CD4-positive, alpha-beta T cell (primary cell): ENCODE measurements at regions not wholly inside any gene's neighbourhood (a gene's known extent, or its start where the extent isn't known, plus 50 kb on each side); places are given as distances from the start of the nearest gene placed in this dataset.

Experiments
- ATAC-seq: fragments of 200-7000 bp; cut with Tn5 transposase; one replicate; pipeline ENCODE4 v1.10.0; 2022; ENCODE audit warnings: mild to moderate bottlenecking; ENCODE audit not compliant: poor library complexity
- CTCF ChIA-PET: fragments of 350-600 bp; sonication (Branson Sonifier 250); formaldehyde crosslinking; loops from one replicate; lab custom pipeline; 2021; ENCODE audit warnings: antibody characterized with exemption, inconsistent platforms; lab: Charles Lee
- POLR2A ChIA-PET: fragments of 350-600 bp; sonication (Branson Sonifier 250); formaldehyde crosslinking; loops from one replicate; lab custom pipeline; 2021; ENCODE audit warnings: antibody characterized with exemption, inconsistent platforms; lab: Charles Lee
- DNase-seq, 14 experiments: peaks; one replicate each; pipeline ENCODE4 v3.0.0-alpha.2; 2013 to 2020; ENCODE audit warnings: mixed read lengths in 2 of 14
- H3K27ac ChIP-seq, 2 donors: one replicate each; pipeline versions ENCODE4 v1.5.1 to v1.7.0; 2013; ENCODE audit warnings: low read length in 2 of 2, low read depth in 1 of 2, mild to moderate bottlenecking in 1 of 2
- H3K27me3 ChIP-seq, 2 experiments: 1 replicate in 1 of 2; 2 replicates in 1 of 2; pipeline versions ENCODE4 v1.6.1 to v1.7.0; 2013; ENCODE audit warnings: low read length in 2 of 2, control low read depth in 1 of 2, mild to moderate bottlenecking in 1 of 2, moderate library complexity in 1 of 2; ENCODE audit not compliant: insufficient read depth in 2 of 2, control insufficient read depth in 1 of 2
- H3K36me3 ChIP-seq: one replicate; pipeline ENCODE4 v1.6.1; 2013; ENCODE audit warnings: low read length, control low read depth; ENCODE audit not compliant: insufficient read depth
- H3K4me1 ChIP-seq: one replicate; pipeline ENCODE4 v1.6.1; 2013; ENCODE audit warnings: low read length, control low read depth; ENCODE audit not compliant: insufficient read depth
- H3K4me3 ChIP-seq: one replicate; pipeline ENCODE4 v1.5.1; 2013; ENCODE audit warnings: mild to moderate bottlenecking, low read length, moderate library complexity
- H3K9me3 ChIP-seq, 2 experiments: 1 replicate in 1 of 2; 2 replicates in 1 of 2; pipeline versions ENCODE4 v1.6.1 to v1.7.0; 2013; ENCODE audit warnings: low read length in 2 of 2, mild to moderate bottlenecking in 2 of 2, control low read depth in 1 of 2, moderate library complexity in 1 of 2; ENCODE audit not compliant: control insufficient read depth in 1 of 2, insufficient read depth in 1 of 2
- H3K27ac Mint-ChIP-seq: one replicate; pipeline ENCODE4 v1.8.0; 2020; ENCODE audit warnings: mixed read lengths
- H3K27me3 Mint-ChIP-seq: one replicate; pipeline ENCODE4 v1.8.0; 2021; ENCODE audit warnings: mixed read lengths
- H3K36me3 Mint-ChIP-seq: one replicate; pipeline ENCODE4 v1.8.0; 2021; ENCODE audit warnings: low read depth, mixed read lengths
- H3K4me1 Mint-ChIP-seq: one replicate; pipeline ENCODE4 v1.8.0; 2021; ENCODE audit warnings: low read depth, mixed read lengths
- H3K4me3 Mint-ChIP-seq: one replicate; pipeline ENCODE4 v1.8.0; 2020; ENCODE audit warnings: mild to moderate bottlenecking, mixed read lengths
- H3K9me3 Mint-ChIP-seq: one replicate; pipeline ENCODE4 v1.8.0; 2020; ENCODE audit warnings: mixed read lengths
- intact Hi-C, 2 experiments: fragments of 100-400 bp; cut with DNase I in 1 of 2; cut with micrococcal nuclease in 1 of 2; formaldehyde crosslinking; loops; one replicate each; pipeline versions ENCODE4 v1.15.1 to v1.9.0; 2023 to 2025; cut with DNase I, micrococcal nuclease
- TF ChIP-seq, protein P1 (sequence below): fragments of 200-600 bp; IDR thresholded peaks from one replicate; pipeline ENCODE4 v1.8.0; 2022; ENCODE audit warnings: antibody characterized with exemption, mild to moderate bottlenecking

DNA sequence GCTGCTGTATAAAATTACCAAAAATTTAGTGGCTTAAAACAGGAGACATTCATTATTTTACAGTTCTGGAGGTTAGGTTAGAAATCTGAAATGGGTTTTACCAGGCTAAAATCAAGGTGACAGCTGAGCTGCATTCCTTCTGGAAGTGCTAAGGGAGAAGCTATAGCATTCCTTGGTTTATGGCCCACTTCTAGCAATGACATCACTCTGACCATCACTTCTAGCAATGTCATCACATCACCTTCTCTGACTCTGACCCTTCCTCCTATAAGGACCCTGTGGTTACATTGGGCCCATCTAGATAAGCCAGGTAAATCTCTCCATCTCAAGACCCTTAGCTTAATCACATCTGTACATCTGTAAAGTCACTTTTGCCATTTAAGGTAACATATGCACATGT lies 366.1 kb downstream of the EFNA5 start:
- Histone ChIP-seq H3K36me3 (no peaks in the 10 kb centered on the region), H3K27me3 (no peaks in the 10 kb centered on the region), H3K4me1 (no peaks in the 10 kb centered on the region), H3K9me3 (no peaks in the 10 kb centered on the region), H3K27ac (no peak overlapping the region), H3K4me3 (no peak overlapping the region)
- DNase-seq = no peak
- POLR2A ChIA-PET = no interaction called here
- ATAC-seq = no peak
- Mint-ChIP-seq H3K9me3 (no peaks in the 10 kb centered on the region), H3K27ac (no peak overlapping the region), H3K27me3 (no peaks in the 10 kb centered on the region), H3K4me3 (no peak overlapping the region), H3K4me1 (no peaks in the 10 kb centered on the region), H3K36me3 (no peaks in the 10 kb centered on the region)
- CTCF ChIA-PET = no interaction called here
- intact Hi-C loops = no loop called here
- TF ChIP-seq, protein P1, sequence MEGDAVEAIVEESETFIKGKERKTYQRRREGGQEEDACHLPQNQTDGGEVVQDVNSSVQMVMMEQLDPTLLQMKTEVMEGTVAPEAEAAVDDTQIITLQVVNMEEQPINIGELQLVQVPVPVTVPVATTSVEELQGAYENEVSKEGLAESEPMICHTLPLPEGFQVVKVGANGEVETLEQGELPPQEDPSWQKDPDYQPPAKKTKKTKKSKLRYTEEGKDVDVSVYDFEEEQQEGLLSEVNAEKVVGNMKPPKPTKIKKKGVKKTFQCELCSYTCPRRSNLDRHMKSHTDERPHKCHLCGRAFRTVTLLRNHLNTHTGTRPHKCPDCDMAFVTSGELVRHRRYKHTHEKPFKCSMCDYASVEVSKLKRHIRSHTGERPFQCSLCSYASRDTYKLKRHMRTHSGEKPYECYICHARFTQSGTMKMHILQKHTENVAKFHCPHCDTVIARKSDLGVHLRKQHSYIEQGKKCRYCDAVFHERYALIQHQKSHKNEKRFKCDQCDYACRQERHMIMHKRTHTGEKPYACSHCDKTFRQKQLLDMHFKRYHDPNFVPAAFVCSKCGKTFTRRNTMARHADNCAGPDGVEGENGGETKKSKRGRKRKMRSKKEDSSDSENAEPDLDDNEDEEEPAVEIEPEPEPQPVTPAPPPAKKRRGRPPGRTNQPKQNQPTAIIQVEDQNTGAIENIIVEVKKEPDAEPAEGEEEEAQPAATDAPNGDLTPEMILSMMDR = no peak

DNA sequence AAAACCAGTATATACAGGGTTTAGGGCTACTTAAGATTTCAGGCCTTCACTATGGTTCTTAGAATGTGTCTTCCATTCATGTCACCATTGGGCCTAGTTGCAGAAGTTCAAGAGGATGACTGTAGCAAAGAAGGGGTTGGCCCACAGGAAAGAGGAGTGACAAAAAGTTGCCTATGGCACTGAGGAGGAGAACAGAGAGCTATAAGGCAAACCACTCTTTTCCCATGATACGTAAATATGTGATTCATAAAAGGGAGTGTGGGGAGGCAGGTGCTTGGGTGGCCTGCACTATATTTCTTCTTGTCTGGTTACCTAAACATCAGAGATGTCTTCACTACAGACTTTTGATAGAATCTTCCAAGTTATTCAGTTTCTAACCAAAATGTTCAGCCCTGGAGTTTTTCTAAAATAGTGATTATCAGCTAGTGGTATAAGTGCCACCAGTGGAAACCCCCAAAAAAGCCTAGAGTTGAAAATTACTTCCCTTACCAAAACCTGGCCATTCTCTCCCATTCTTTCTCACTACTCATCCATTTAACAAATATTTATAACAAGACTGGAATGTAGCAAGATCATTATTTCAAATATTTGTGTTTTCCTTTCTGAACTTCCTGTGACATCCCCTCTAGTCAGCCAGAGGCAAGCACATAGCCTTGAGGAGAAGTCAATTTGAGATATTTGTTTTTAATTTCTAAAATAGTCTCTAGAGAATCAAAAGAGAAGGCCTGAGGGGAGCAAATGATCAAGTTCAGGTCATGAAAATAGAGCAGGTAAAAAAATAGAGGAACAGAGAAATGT lies 367.4 kb downstream of the EFNA5 start:
- Histone ChIP-seq H3K36me3 (no peaks in the 10 kb centered on the region), H3K4me3 (no peak overlapping the region), H3K9me3 (no peaks in the 10 kb centered on the region), H3K27me3 (no peaks in the 10 kb centered on the region), H3K4me1 (no peaks in the 10 kb centered on the region), H3K27ac (no peak overlapping the region)
- TF ChIP-seq, protein P1 = no peak
- Mint-ChIP-seq H3K27ac (no peak overlapping the region), H3K9me3 (no peaks in the 10 kb centered on the region), H3K4me3 (no peak overlapping the region), H3K27me3 (no peaks in the 10 kb centered on the region), H3K36me3 (no peaks in the 10 kb centered on the region), H3K4me1 (no peaks in the 10 kb centered on the region)
- ATAC-seq (no peak), DNase-seq (no peak)
- ChIA-PET CTCF (no interaction called here), POLR2A (interaction anchor here (0.6 kb wide), 1 partner anchor 90 kb away, joined by 3 read pairs; no protein-coding TSS in a partner anchor)
- intact Hi-C loops = no loop called here

DNA sequence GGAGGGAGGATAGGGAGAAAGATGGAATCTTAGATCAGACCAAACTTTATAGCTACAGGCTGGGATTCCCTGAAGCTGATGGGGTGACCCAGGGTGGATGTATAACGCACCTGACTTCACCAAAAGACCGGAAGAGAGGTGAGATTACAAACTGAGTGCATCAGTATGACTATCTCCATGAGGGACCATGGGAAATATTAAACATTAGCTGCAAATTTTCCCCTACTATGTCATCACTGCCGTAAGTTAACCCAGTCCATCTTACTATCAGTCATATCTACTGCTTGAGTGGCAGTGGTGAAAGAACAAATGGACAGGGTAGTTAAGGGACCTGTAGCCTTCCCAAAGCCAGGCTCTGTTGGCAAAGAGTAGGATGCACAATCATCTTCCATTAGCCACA lies 368.3 kb downstream of the EFNA5 start:
- no peaks in the 10 kb centered on the region for H3K27me3 Mint-ChIP-seq
- no peak overlapping the region for H3K27ac Mint-ChIP-seq
- TF ChIP-seq, protein P1 = no peak
- H3K4me1 Mint-ChIP-seq = no peaks in the 10 kb centered on the region
- H3K27ac ChIP-seq = no peak overlapping the region
- no peaks in the 10 kb centered on the region for H3K4me1 ChIP-seq
- H3K36me3 ChIP-seq = no peaks in the 10 kb centered on the region
- intact Hi-C loops = no loop called here
- ATAC-seq = no peak
- H3K4me3 ChIP-seq = no peak overlapping the region
- DNase-seq = no peak
- no peak overlapping the region for H3K4me3 Mint-ChIP-seq
- H3K9me3 Mint-ChIP-seq = no peaks in the 10 kb centered on the region
- H3K9me3 ChIP-seq = no peaks in the 10 kb centered on the region
- no peaks in the 10 kb centered on the region for H3K36me3 Mint-ChIP-seq
- CTCF ChIA-PET = no interaction called here
- no peaks in the 10 kb centered on the region for H3K27me3 ChIP-seq
- POLR2A ChIA-PET = no interaction called here
